ENCODE measurements at regions not wholly inside any gene's neighbourhood (a gene's known extent, or its start where the extent isn't known, plus 50 kb on each side); places are given as distances from the start of the nearest gene placed in this dataset.

- Histone ChIP-seq H3K4me1 (ENCODE audit: control insufficient read depth in 1 of 2, insufficient read depth in 2 of 2, low read length in 2 of 2) (no peaks in the 10 kb centered on the region), H3K4me2 (ENCODE audit: low read length) (no peak overlapping the region), H3K9me3 (ENCODE audit: control insufficient read depth in 1 of 2, insufficient read depth in 1 of 2, low read depth in 1 of 2, low read length in 2 of 2) (no peaks in the 10 kb centered on the region), H3K79me2 (ENCODE audit: insufficient read depth, low read length) (no peaks in the 10 kb centered on the region), H4K20me1 (ENCODE audit: insufficient read depth) (no peaks in the 10 kb centered on the region), H3K27me3 (ENCODE audit: insufficient read depth, low read length) (no peaks in the 10 kb centered on the region), H3K4me3 (replicated peaks in 1 of 2; ENCODE audit: low read depth in 1 of 2, low read length in 2 of 2) (no peak overlapping the region), H3K27ac (ENCODE audit: low read depth, low read length) (no peak overlapping the region), H3K9ac (ENCODE audit: low read length) (no peak overlapping the region), H3K9me2 (ENCODE audit: insufficient read depth) (no peaks in the 10 kb centered on the region), H2AFZ (ENCODE audit: low read depth, low read length, poor library complexity, severe bottlenecking) (no peak overlapping the region), H3K36me3 (ENCODE audit: control insufficient read depth in 1 of 2, insufficient read depth in 2 of 2, low read length in 2 of 2) (no peaks in the 10 kb centered on the region)
- TF ChIP-seq CEBPB (IDR thresholded peaks at IDR 0.05; ENCODE audit: low read depth) (no peak), POLR2AphosphoS5 (IDR thresholded peaks at IDR 0.05; ENCODE audit: low read depth, low read length) (no peak), TCF7L2 (IDR thresholded peaks at IDR 0.05; ENCODE audit: borderline replicate concordance, extremely low read depth, insufficient read depth, insufficient read length) (no peak), EZH2phosphoT487 (IDR thresholded peaks at IDR 0.05; ENCODE audit: borderline replicate concordance) (no peak), RAD21 (IDR thresholded peaks at IDR 0.05; ENCODE audit: low read depth) (no peak)
- TF ChIP-seq, protein P1, sequence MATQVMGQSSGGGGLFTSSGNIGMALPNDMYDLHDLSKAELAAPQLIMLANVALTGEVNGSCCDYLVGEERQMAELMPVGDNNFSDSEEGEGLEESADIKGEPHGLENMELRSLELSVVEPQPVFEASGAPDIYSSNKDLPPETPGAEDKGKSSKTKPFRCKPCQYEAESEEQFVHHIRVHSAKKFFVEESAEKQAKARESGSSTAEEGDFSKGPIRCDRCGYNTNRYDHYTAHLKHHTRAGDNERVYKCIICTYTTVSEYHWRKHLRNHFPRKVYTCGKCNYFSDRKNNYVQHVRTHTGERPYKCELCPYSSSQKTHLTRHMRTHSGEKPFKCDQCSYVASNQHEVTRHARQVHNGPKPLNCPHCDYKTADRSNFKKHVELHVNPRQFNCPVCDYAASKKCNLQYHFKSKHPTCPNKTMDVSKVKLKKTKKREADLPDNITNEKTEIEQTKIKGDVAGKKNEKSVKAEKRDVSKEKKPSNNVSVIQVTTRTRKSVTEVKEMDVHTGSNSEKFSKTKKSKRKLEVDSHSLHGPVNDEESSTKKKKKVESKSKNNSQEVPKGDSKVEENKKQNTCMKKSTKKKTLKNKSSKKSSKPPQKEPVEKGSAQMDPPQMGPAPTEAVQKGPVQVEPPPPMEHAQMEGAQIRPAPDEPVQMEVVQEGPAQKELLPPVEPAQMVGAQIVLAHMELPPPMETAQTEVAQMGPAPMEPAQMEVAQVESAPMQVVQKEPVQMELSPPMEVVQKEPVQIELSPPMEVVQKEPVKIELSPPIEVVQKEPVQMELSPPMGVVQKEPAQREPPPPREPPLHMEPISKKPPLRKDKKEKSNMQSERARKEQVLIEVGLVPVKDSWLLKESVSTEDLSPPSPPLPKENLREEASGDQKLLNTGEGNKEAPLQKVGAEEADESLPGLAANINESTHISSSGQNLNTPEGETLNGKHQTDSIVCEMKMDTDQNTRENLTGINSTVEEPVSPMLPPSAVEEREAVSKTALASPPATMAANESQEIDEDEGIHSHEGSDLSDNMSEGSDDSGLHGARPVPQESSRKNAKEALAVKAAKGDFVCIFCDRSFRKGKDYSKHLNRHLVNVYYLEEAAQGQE (IDR thresholded peaks at IDR 0.05; ENCODE audit: low read depth): no peak
- TF ChIP-seq, protein P2, sequence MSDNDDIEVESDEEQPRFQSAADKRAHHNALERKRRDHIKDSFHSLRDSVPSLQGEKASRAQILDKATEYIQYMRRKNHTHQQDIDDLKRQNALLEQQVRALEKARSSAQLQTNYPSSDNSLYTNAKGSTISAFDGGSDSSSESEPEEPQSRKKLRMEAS (IDR thresholded peaks at IDR 0.05): no peak
- BruUV-seq (replicated peaks): no TSS peak
- ChIA-PET CTCF (no interaction called here), RAD21 (ENCODE audit: low non-redundant PET in 1 of 2, low total read pairs in 2 of 2, uncharacterized antibody in 2 of 2, unreplicated experiment in 2 of 2) (no interaction called here), POLR2A (no interaction called here)
- intact Hi-C loops (cut with micrococcal nuclease): no loop called here
- DNase-seq (ENCODE audit: low read depth, low spot score) (no peak), ATAC-seq (no peak)
These were observed 74.4 kb upstream of the LYPLAL1 start for GRCh38 chr1:219099307-219099706.
